GM19372 (cell line): ENCODE measurements at regions not wholly inside any gene's neighbourhood (a gene's known extent, or its start where the extent isn't known, plus 50 kb on each side); places are given as distances from the start of the nearest gene placed in this dataset.
"Not testable (repeated sequence)": the region's sequence is repeated elsewhere in the genome, so short reads cannot be mapped to it uniquely, and the experiment has no call there.

ENCODE experiments used
- ATAC-seq: cut with Tn5 transposase; IDR thresholded peaks from one replicate; pipeline ENCODE4 v1.9.1; 2021; ENCODE audit warnings: mild to moderate bottlenecking, low read depth, moderate library complexity; ENCODE audit not compliant: unreplicated experiment

GRCh38 chr6:67200626-67201403 lies 1434.3 kb upstream of the ADGRB3 start:
- no peak for ATAC-seq

- ATAC-seq, result no peak
Measured at GRCh38 chr6:67199425-67199824, 1435.7 kb upstream of the ADGRB3 start.

GRCh38 chr6:67190733-67191132 lies 1444.3 kb upstream of the ADGRB3 start:
- ATAC-seq, result no peak

- ATAC-seq, result no peak
Measured at GRCh38 chr6:67184405-67184804, 1450.7 kb upstream of the ADGRB3 start.

- ATAC-seq, result no peak
Measured at GRCh38 chr6:67175101-67175500, 1460.0 kb upstream of the ADGRB3 start.

GRCh38 chr6:67165606-67166005 lies 1458.6 kb upstream of the EYS start:
- no peak for ATAC-seq

GRCh38 chr6:67160820-67161219 lies 1453.8 kb upstream of the EYS start:
- ATAC-seq, result no peak

- no peak for ATAC-seq
Measured at GRCh38 chr6:67141005-67141404, 1434.0 kb upstream of the EYS start.

GRCh38 chr6:67133973-67134372 lies 1426.9 kb upstream of the EYS start:
- no peak for ATAC-seq

- ATAC-seq, result no peak
Measured at GRCh38 chr6:67131827-67132226, 1424.8 kb upstream of the EYS start.

GRCh38 chr6:67129780-67130179 lies 1422.8 kb upstream of the EYS start:
- ATAC-seq, result no peak

GRCh38 chr6:67127041-67127440 lies 1420.0 kb upstream of the EYS start:
- no peak for ATAC-seq

GRCh38 chr6:67121115-67121514 lies 1414.1 kb upstream of the EYS start:
- no peak for ATAC-seq

- ATAC-seq, result no peak
Measured at GRCh38 chr6:67112120-67112519, 1405.1 kb upstream of the EYS start.

- ATAC-seq, result no peak
Measured at GRCh38 chr6:67102743-67103142, 1395.7 kb upstream of the EYS start.

GRCh38 chr6:67095618-67096226 lies 1388.7 kb upstream of the EYS start:
- ATAC-seq, result not testable (repeated sequence)

GRCh38 chr6:67094431-67094946 lies 1387.5 kb upstream of the EYS start:
- ATAC-seq, result no peak

- ATAC-seq, result no peak
Measured at GRCh38 chr6:67073938-67074337, 1366.9 kb upstream of the EYS start.

- ATAC-seq, result no peak
Measured at GRCh38 chr6:67068781-67069180, 1361.8 kb upstream of the EYS start.

GRCh38 chr6:67064323-67064722 lies 1357.3 kb upstream of the EYS start:
- no peak for ATAC-seq

GRCh38 chr6:67047996-67048395 lies 1341.0 kb upstream of the EYS start:
- ATAC-seq, result no peak

GRCh38 chr6:67045076-67045475 lies 1338.0 kb upstream of the EYS start:
- ATAC-seq, result no peak
